H1 (cell line): ENCODE measurements at regions not wholly inside any gene's neighbourhood (a gene's known extent, or its start where the extent isn't known, plus 50 kb on each side); places are given as distances from the start of the nearest gene placed in this dataset.

Source experiments
- CTCF ChIA-PET: fragments of 300-600 bp; sonication (Branson Sonifier 250); formaldehyde crosslinking; loops from one replicate; lab custom pipeline; 2021; ENCODE audit not compliant: partially characterized antibody; lab: Charles Lee
- POLR2A ChIA-PET: fragments of 300-600 bp; sonication (Branson Sonifier 250); formaldehyde crosslinking; loops from one replicate; lab custom pipeline; 2021; ENCODE audit warnings: inconsistent platforms; ENCODE audit not compliant: partially characterized antibody; lab: Charles Lee
- DNase-seq, 2 experiments: peaks; one replicate each; pipeline versions ENCODE4 v3.0.0 to v3.0.0-alpha.2; 2010 to 2022; ENCODE audit warnings: low spot score in 2 of 2, low read depth in 1 of 2, mixed read lengths in 1 of 2
- FAIRE-seq: peaks from 2 replicates; lab custom pipeline; 2011; peaks lifted over from hg19 to GRCh38; lab: Jason Lieb, UNC
- H2AFZ ChIP-seq: 2 replicates; pipeline ENCODE4 v1.8.1; 2012; ENCODE audit warnings: low read length, inconsistent platforms
- H2AK5ac ChIP-seq: 2 replicates; pipeline ENCODE4 v1.6.1; 2013; ENCODE audit warnings: low read depth, low read length
- H2BK120ac ChIP-seq: replicated peaks from 2 replicates; pipeline ENCODE3; 2013; ENCODE audit warnings: low read depth, low read length, inconsistent platforms
- H2BK12ac ChIP-seq: 2 replicates; pipeline ENCODE4 v1.6.1; 2013; ENCODE audit warnings: low read depth, low read length
- H2BK15ac ChIP-seq: 2 replicates; pipeline ENCODE4 v1.6.1; 2013; ENCODE audit warnings: low read length
- H2BK20ac ChIP-seq: 2 replicates; pipeline ENCODE4 v1.6.1; 2013; ENCODE audit warnings: low read length
- H2BK5ac ChIP-seq: 2 replicates; pipeline ENCODE4 v1.6.1; 2013; ENCODE audit warnings: low read depth, low read length
- H3K14ac ChIP-seq: 2 replicates; pipeline ENCODE4 v1.6.1; 2013; ENCODE audit warnings: inconsistent platforms; ENCODE audit not compliant: insufficient read length
- H3K18ac ChIP-seq: 2 replicates; pipeline ENCODE4 v1.6.1; 2013; ENCODE audit warnings: low read length; ENCODE audit errors: extremely low read depth
- H3K23ac ChIP-seq: 2 replicates; pipeline ENCODE4 v1.6.1; 2013; ENCODE audit warnings: inconsistent platforms; ENCODE audit not compliant: insufficient read length
- H3K23me2 ChIP-seq: 2 replicates; pipeline ENCODE4 v1.6.1; 2013; ENCODE audit warnings: low read depth, low read length
- H3K27ac ChIP-seq: 2 replicates; pipeline ENCODE4 v1.6.1; 2011; ENCODE audit warnings: low read depth, low read length, inconsistent platforms
- H3K27me3 ChIP-seq, 4 experiments: replicated peaks in 1 of 4; 1 replicate in 1 of 4; 2 replicates in 3 of 4; pipeline versions ENCODE4 v1.6.1 to v1.8.1; 2011 to 2013; ENCODE audit warnings: low read length in 3 of 4, mild to moderate bottlenecking in 3 of 4, inconsistent platforms in 2 of 4, mixed read lengths in 2 of 4, moderate library complexity in 1 of 4; ENCODE audit not compliant: control insufficient read depth in 3 of 4, insufficient read depth in 3 of 4; ENCODE audit errors: extremely low read depth in 1 of 4
- H3K36me3 ChIP-seq, 4 experiments: 2 replicates each; pipeline versions ENCODE4 v1.6.1 to v1.8.1; 2011 to 2013; ENCODE audit warnings: mild to moderate bottlenecking in 4 of 4, low read length in 3 of 4, moderate library complexity in 2 of 4, control low read depth in 1 of 4, inconsistent platforms in 1 of 4; ENCODE audit not compliant: insufficient read depth in 4 of 4, control insufficient read depth in 2 of 4
- H3K4ac ChIP-seq: replicated peaks from 2 replicates; pipeline ENCODE3; 2013; ENCODE audit warnings: low read length, low read depth, mixed read lengths, inconsistent platforms; ENCODE audit not compliant: insufficient read length
- H3K4me1 ChIP-seq, 4 experiments: replicated peaks in 1 of 4; 1 replicate in 1 of 4; 2 replicates in 3 of 4; pipeline versions ENCODE4 v1.6.1 to v1.8.1; 2011 to 2013; ENCODE audit warnings: low read length in 3 of 4, inconsistent platforms in 2 of 4, mixed read lengths in 1 of 4; ENCODE audit not compliant: insufficient read depth in 4 of 4, control insufficient read depth in 3 of 4
- H3K4me2 ChIP-seq, 2 experiments: 2 replicates each; pipeline versions ENCODE4 v1.6.1 to v1.8.1; 2011 to 2013; ENCODE audit warnings: low read depth in 2 of 2, low read length in 2 of 2, control low read depth in 1 of 2, inconsistent platforms in 1 of 2, mild to moderate bottlenecking in 1 of 2; ENCODE audit not compliant: insufficient read depth in 1 of 2
- H3K4me3 ChIP-seq, 4 experiments: fragments of 200-600, 300-600 bp in 1 of 4; sonication (generic), shearing (Covaris generic), sonication (Bioruptor Twin) in 1 of 4; 2 replicates each; pipeline versions ENCODE4 v1.5.1 to v1.8.1; 2011 to 2016; ENCODE audit warnings: low read length in 4 of 4, low read depth in 3 of 4, control low read depth in 2 of 4, inconsistent platforms in 2 of 4, mild to moderate bottlenecking in 2 of 4, mixed read lengths in 1 of 4, moderate library complexity in 1 of 4; ENCODE audit not compliant: insufficient read depth in 2 of 4; ENCODE audit errors: extremely low read depth in 1 of 4
- H3K56ac ChIP-seq: replicated peaks from 2 replicates; pipeline ENCODE3; 2013; ENCODE audit warnings: low read depth, mild to moderate bottlenecking, mixed read lengths, low read length, inconsistent platforms; ENCODE audit not compliant: insufficient read length
- H3K79me1 ChIP-seq: 2 replicates; pipeline ENCODE4 v1.6.1; 2013; ENCODE audit warnings: low read depth, low read length, control low read depth
- H3K79me2 ChIP-seq, 2 experiments: 2 replicates each; pipeline versions ENCODE4 v1.6.1 to v1.8.1; 2012 to 2013; ENCODE audit warnings: low read length in 2 of 2, mild to moderate bottlenecking in 2 of 2, inconsistent platforms in 1 of 2; ENCODE audit not compliant: insufficient read depth in 2 of 2, control insufficient read depth in 1 of 2
- H3K9ac ChIP-seq, 4 experiments: replicated peaks in 1 of 4; 1 replicate in 1 of 4; 2 replicates in 3 of 4; pipeline versions ENCODE4 v1.6.1 to v1.8.1; 2011 to 2013; ENCODE audit warnings: low read depth in 3 of 4, low read length in 3 of 4, control low read depth in 2 of 4, mild to moderate bottlenecking in 2 of 4, moderate library complexity in 2 of 4, inconsistent platforms in 1 of 4; ENCODE audit errors: extremely low read depth in 1 of 4
- H3K9me3 ChIP-seq, 2 experiments: 2 replicates each; pipeline versions ENCODE4 v1.6.1 to v1.8.1; 2012 to 2013; ENCODE audit warnings: mild to moderate bottlenecking in 2 of 2, moderate library complexity in 2 of 2, control low read depth in 1 of 2, inconsistent platforms in 1 of 2, low read depth in 1 of 2, low read length in 1 of 2, mixed read lengths in 1 of 2; ENCODE audit not compliant: insufficient read depth in 2 of 2
- H4K20me1 ChIP-seq, 2 experiments: replicated peaks in 1 of 2; 2 replicates each; pipeline versions ENCODE3 to v1.8.1; 2011 to 2013; ENCODE audit warnings: inconsistent platforms in 2 of 2, low read length in 2 of 2, mild to moderate bottlenecking in 1 of 2; ENCODE audit not compliant: insufficient read depth in 2 of 2, control insufficient read depth in 1 of 2
- H4K5ac ChIP-seq: 2 replicates; pipeline ENCODE4 v1.6.1; 2013; ENCODE audit warnings: low read length, low read depth, mixed read lengths, inconsistent platforms; ENCODE audit not compliant: insufficient read length
- H4K8ac ChIP-seq: 2 replicates; pipeline ENCODE4 v1.8.0; 2013; ENCODE audit warnings: mild to moderate bottlenecking, moderate library complexity, low read length, inconsistent platforms; ENCODE audit not compliant: insufficient read depth; ENCODE audit errors: extremely low read depth
- H4K91ac ChIP-seq: replicated peaks from 2 replicates; pipeline ENCODE3; 2013; ENCODE audit warnings: low read length, mixed read lengths, inconsistent platforms; ENCODE audit not compliant: insufficient read length
- E2F6 ChIP-seq: IDR thresholded peaks from 2 replicates; pipeline ENCODE4 v1.6.1; 2012; ENCODE audit warnings: inconsistent platforms
- GABPA ChIP-seq: IDR thresholded peaks from 2 replicates; pipeline ENCODE4 v1.6.1; 2011; ENCODE audit warnings: mild to moderate bottlenecking, low read length, moderate library complexity, borderline replicate concordance; ENCODE audit not compliant: insufficient read depth
- POLR2A ChIP-seq, 2 experiments: IDR thresholded peaks; 1 replicate in 1 of 2; 2 replicates in 1 of 2; pipeline ENCODE4 v1.6.1; 2011; ENCODE audit warnings: low read depth in 2 of 2, low read length in 2 of 2, mild to moderate bottlenecking in 2 of 2; ENCODE audit errors: control extremely low read depth in 1 of 2
- POLR2AphosphoS5 ChIP-seq: IDR thresholded peaks from 2 replicates; pipeline ENCODE4 v1.6.1; 2011; ENCODE audit warnings: low read depth, low read length
- WGBS, 2 experiments: shearing (Covaris generic) in 1 of 2; methylation state at CpG; one replicate each; pipeline versions ENCODE4 v1.1.6 to v1.1.7; 2013 to 2015; ENCODE audit warnings: low lambda C conversion rate in 2 of 2, mixed read lengths in 2 of 2, inconsistent platforms in 1 of 2, low coverage in 1 of 2, missing lambda C conversion rate in 1 of 2; ENCODE audit not compliant: insufficient replicate concordance in 2 of 2, insufficient coverage in 1 of 2, insufficient read length in 1 of 2; ENCODE audit errors: extremely low coverage in 1 of 2, missing lambda C conversion rate in 1 of 2; 5-methylcytosine and 5-hydroxymethylcytosine counted together

GRCh38 chr10:118531105-118531852, 64.2 kb downstream of the PRLHR start:
- 87% methylated on average over 12 of the region's 12 CpGs; no CpG with 5 or more reads in 1 of the 2 experiments for WGBS, 2 experiments
- no peak overlapping the region for H3K14ac ChIP-seq
- no peaks in the 10 kb centered on the region for H3K79me2 ChIP-seq
- H3K4me2 ChIP-seq = no peak overlapping the region
- no peak overlapping the region for H2BK120ac ChIP-seq
- H3K18ac ChIP-seq = no peak overlapping the region
- H3K4me3 ChIP-seq = no peak overlapping the region
- H3K56ac ChIP-seq = no peak overlapping the region
- no peak overlapping the region for H2BK20ac ChIP-seq
- H3K9me3 ChIP-seq = no peaks in the 10 kb centered on the region
- H3K23me2 ChIP-seq = no peaks in the 10 kb centered on the region
- H4K91ac ChIP-seq = no peak overlapping the region
- H2BK12ac ChIP-seq = no peak overlapping the region
- TF ChIP-seq POLR2AphosphoS5 (no peak), E2F6 (no peak), GABPA (no peak), POLR2A (IDR thresholded peaks at IDR 0.05; ENCODE audit: control extremely low read depth in 1 of 2, low read depth in 2 of 2, low read length in 2 of 2) (no peak)
- ChIA-PET POLR2A (no interaction called here), CTCF (interaction anchor here (1.5 to 1.6 kb wide), 2 partner anchors 33 to 72 kb away, joined by 4 to 5 read pairs; no protein-coding TSS in a partner anchor)
- FAIRE-seq (no peak), DNase-seq (no peak)
- H2BK15ac ChIP-seq = no peak overlapping the region
- H2AFZ ChIP-seq = 0 out of 2 replicates have a peak overlapping the region, but pooled peaks have one; percentile 80
- no peaks in the 10 kb centered on the region for H3K79me1 ChIP-seq
- H2AK5ac ChIP-seq = no peak overlapping the region
- no peak overlapping the region for H3K4ac ChIP-seq
- no peak overlapping the region for H3K23ac ChIP-seq
- H2BK5ac ChIP-seq = no peak overlapping the region
- H3K9ac ChIP-seq = no peak overlapping the region
- H3K4me1 ChIP-seq = no peaks in the 10 kb centered on the region
- no peaks in the 10 kb centered on the region for H4K20me1 ChIP-seq
- H4K8ac ChIP-seq = no peak overlapping the region
- no peak overlapping the region for H4K5ac ChIP-seq
- no peaks in the 10 kb centered on the region for H3K36me3 ChIP-seq
- no peak overlapping the region for H3K27ac ChIP-seq
- no peaks in the 10 kb centered on the region for H3K27me3 ChIP-seq
